Astrocyte of the spinal cord (primary cell): ENCODE measurements at regions not wholly inside any gene's neighbourhood (a gene's known extent, or its start where the extent isn't known, plus 50 kb on each side); places are given as distances from the start of the nearest gene placed in this dataset.
A peak's percentile ranks its signal among the peaks of the same experiment; 100 is the strongest.
"Not testable (repeated sequence)": the region's sequence is repeated elsewhere in the genome, so short reads cannot be mapped to it uniquely, and the experiment has no call there.

ENCODE experiments used
- DNase-seq: peaks from one replicate; pipeline ENCODE4 v3.0.0; 2011; ENCODE audit warnings: low read depth, low spot score
- H3K4me3 ChIP-seq: 2 replicates; pipeline ENCODE4 v1.5.1; 2011; ENCODE audit warnings: low read depth, mild to moderate bottlenecking, low read length, moderate library complexity
- CTCF ChIP-seq: IDR thresholded peaks from 2 replicates; pipeline ENCODE4 v1.5.1; 2012; ENCODE audit warnings: low read depth, mild to moderate bottlenecking, low read length, inconsistent platforms
- in situ Hi-C: cut with HindIII; loops from 2 replicates; pipeline ENCODE4 v1.10.0; 2017; ENCODE audit warnings: low sequenced_read_pairs

GRCh38 chr10:55750458-55750857 is 610.6 kb downstream of the ZWINT start:
- in situ Hi-C loops = no loop called here
- no peak for DNase-seq
- no peak for TF ChIP-seq CTCF

GRCh38 chr10:55747244-55747643 is 613.8 kb downstream of the ZWINT start:
- TF ChIP-seq CTCF = no peak
- DNase-seq = no peak
- H3K4me3 ChIP-seq = no peak overlapping the region
- in situ Hi-C loops = no loop called here

More at GRCh38 chr10:55750458-55750857, 610.6 kb downstream of the ZWINT start:
- no peak overlapping the region for H3K4me3 ChIP-seq

GRCh38 chr10:55746002-55746401 is 615.1 kb downstream of the ZWINT start:
- no peak for TF ChIP-seq CTCF
- no peak for DNase-seq
- H3K4me3 ChIP-seq = no peak overlapping the region
- in situ Hi-C loops = no loop called here

GRCh38 chr10:55742487-55742886 is 618.6 kb downstream of the ZWINT start:
- no peak overlapping the region for H3K4me3 ChIP-seq
- DNase-seq = no peak
- no peak for TF ChIP-seq CTCF
- in situ Hi-C loops = no loop called here

- DNase-seq = peak; percentile 10
- H3K4me3 ChIP-seq, in situ Hi-C loops: not testable (repeated sequence)
- TF ChIP-seq CTCF = peak; percentile 25
These were observed 620.3 kb downstream of the ZWINT start for GRCh38 chr10:55740767-55741166.

GRCh38 chr10:55740110-55740509 is 620.9 kb downstream of the ZWINT start:
- no peak for TF ChIP-seq CTCF
- no peak overlapping the region for H3K4me3 ChIP-seq
- DNase-seq = no peak
- in situ Hi-C loops = no loop called here

- in situ Hi-C loops = no loop called here
- no peak for DNase-seq
- H3K4me3 ChIP-seq = no peak overlapping the region
- TF ChIP-seq CTCF = no peak
These were observed 626.9 kb downstream of the ZWINT start for GRCh38 chr10:55734112-55734511.
